SH-SY5Y (cell line): ENCODE measurements at regions not wholly inside any gene's neighbourhood (a gene's known extent, or its start where the extent isn't known, plus 50 kb on each side); places are given as distances from the start of the nearest gene placed in this dataset.

Experiments
- GATA2 ChIP-seq: IDR thresholded peaks from 2 replicates; pipeline ENCODE4 v1.6.1; 2011; ENCODE audit warnings: mild to moderate bottlenecking, low read depth, low read length
- GATA3 ChIP-seq: IDR thresholded peaks from 2 replicates; pipeline ENCODE4 v1.6.1; 2011; ENCODE audit warnings: low read depth, mild to moderate bottlenecking, low read length, moderate library complexity

DNA sequence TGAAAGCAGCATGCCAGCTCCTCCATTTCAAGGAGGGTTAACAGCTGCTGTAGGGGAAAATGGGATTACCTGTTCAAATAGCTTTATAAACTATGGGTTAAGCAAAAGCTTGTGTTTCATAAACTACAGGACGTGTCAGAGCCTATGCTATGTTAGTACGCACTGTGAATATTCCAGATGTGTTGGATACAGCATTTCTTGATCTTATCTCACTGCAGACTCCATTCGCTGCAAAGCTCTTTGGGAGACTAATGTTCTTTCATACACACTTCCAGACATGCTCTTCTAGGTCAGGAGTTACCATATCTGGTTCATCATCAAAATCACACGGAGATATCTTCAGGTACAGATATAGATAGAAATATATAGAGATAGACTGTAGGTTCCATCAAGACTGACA, 281.2 kb upstream of the FAM241A start:
- TF ChIP-seq GATA2 (no peak), GATA3 (no peak)

DNA sequence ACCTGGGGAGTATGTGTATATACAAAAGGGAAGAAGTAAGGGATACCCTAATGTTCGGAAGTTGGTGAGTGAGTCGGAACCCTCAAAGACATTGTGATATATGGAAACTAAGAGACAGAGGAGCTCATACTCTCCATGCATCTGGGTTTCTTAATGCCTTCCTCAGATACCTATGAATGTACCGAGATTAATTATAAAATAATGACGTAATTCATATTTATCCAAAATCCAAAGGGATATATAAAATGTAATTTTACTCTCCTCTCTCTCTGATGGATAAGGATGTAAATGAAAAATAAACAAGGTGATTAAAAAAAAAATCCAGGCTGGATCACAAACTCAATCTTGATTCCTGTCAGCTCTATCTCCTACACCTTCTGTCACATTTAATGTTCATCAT, 275.9 kb upstream of the FAM241A start:
- no peak for TF ChIP-seq GATA2
- no peak for TF ChIP-seq GATA3

- no peak for TF ChIP-seq GATA3
- TF ChIP-seq GATA2: no peak
Measured at GRCh38 chr4:111871802-111872201, 273.5 kb upstream of the FAM241A start.

- TF ChIP-seq GATA3 (no peak), GATA2 (no peak)
Measured at GRCh38 chr4:111873801-111874200, 271.5 kb upstream of the FAM241A start.

DNA sequence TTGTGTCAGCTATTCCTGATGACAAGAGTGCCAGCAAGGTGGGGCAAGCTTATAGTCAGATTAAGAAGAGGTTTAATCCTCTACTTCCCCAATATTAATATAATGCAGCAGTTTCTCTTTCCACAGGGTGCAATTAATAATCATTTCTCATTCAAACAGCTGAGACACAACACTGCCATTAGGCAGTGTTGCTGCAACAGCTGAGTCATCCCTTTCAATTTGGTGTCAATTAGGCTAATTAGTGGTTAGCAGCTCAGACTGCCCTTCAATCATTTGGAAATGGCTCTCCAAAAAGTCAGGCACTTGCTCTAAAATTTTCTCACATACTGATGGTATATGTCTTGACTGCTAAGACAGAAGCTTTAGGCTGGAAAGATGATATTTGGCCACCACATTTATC, 265.7 kb upstream of the FAM241A start:
- TF ChIP-seq GATA3 (no peak), GATA2 (no peak)

DNA sequence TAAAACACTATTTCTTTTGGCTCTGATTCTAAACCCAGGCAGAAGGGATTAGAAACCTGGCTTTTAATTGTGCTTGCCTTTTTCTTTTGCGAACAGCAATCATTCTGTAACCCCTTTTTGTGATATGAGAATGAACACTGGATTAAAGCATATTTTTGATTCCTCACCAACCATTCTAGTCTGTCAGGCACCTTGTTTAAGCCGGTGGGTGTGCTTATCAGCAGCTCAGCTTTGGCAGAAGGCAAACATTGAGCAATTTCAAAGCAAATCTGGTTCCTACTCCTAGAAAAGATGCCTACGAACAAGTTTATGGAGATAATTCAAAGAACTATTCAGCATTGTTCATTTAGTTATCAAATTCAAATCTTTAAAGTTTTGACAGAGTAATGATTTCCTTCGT, 265.1 kb upstream of the FAM241A start:
- TF ChIP-seq GATA2 (no peak), GATA3 (no peak)

- TF ChIP-seq GATA2 (no peak), GATA3 (no peak)
Measured at GRCh38 chr4:111883557-111883999, 261.7 kb upstream of the FAM241A start.

GRCh38 chr4:111890412-111890811, 254.8 kb upstream of the FAM241A start:
- TF ChIP-seq GATA3 (no peak), GATA2 (no peak)

GRCh38 chr4:111905511-111905910, 239.7 kb upstream of the FAM241A start:
- no peak for TF ChIP-seq GATA3
- no peak for TF ChIP-seq GATA2

DNA sequence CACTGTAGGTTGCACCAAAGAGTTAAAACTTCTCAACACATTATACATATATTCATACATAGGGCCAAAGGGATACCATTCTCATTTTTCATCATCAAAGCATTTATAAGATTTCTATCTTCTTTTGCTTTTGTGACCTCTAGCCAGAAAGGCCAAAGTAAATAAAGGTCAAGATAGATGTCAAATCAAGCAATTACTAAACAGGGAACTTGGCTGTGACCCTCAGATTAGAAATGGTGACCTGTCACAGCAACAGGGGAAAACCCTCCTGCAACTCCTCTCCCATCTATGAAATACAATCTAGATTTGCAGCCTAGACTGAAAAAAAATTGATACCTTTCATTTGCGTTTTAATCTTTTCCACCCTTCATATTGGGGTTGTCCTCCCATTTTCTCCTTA, 225.6 kb upstream of the FAM241A start:
- no peak for TF ChIP-seq GATA3
- TF ChIP-seq GATA2: no peak

- TF ChIP-seq GATA3 (no peak), GATA2 (no peak)
Measured at GRCh38 chr4:111921714-111922113, 223.5 kb upstream of the FAM241A start.

DNA sequence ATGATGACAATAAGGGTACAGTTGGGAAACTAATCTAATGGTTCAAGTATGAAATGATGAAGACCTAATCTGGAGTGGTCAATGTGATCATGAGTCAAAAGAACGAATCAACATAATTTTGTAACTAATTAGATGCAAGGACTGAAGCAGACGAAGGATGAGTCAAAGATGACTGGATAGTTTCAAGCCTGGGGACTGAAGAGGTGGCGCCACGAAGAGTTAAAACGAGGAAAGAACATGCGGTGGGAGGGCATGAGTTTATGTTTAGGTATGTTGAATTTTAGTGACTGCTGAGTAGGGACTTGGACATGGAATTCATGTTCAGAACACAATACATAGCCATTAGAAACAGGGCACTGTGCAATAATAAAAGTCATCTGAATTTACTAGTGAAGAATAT, 221.5 kb upstream of the FAM241A start:
- TF ChIP-seq GATA2: no peak
- no peak for TF ChIP-seq GATA3

GRCh38 chr4:111924696-111925095, 220.6 kb upstream of the FAM241A start:
- TF ChIP-seq GATA2 (no peak), GATA3 (no peak)

DNA sequence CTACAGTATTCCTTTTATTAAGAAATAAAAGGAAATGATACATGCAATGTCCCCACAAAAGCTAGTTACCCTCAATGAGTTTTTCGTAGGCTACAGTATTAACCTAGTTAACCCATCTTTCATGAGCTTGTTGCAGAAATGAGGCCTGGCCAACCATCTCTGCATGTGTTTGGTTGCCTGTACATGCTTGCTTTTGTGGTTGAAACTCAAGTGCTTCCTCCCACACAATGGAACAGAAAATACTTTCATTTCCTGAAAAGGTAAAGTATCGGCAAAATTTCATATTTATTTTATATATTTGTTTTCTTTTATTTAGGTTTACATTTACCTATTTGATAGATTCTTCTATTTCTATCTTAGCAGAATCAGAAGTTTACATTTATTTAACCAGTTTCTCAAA, 214.6 kb upstream of the FAM241A start:
- no peak for TF ChIP-seq GATA3
- TF ChIP-seq GATA2: no peak

DNA sequence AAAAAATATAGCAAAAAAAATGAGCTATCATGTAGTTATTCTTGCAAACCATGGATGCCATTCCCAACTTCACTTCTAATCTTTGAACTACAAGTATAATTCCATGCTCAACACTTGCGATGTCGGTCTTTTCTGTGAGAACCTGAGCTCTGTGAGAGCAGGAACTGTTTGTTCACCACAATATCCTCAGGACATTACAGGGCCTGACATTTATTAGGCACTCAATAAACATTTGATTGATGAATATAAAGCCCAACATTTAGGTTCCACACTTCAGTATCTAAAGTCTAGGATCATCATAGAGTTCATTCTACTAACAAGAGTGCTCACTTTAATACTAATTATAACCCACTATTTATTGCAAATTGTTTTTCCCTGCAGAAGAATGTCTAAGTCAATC, 211.6 kb upstream of the FAM241A start:
- TF ChIP-seq GATA2: no peak
- no peak for TF ChIP-seq GATA3

GRCh38 chr4:111934314-111934713, 210.9 kb upstream of the FAM241A start:
- TF ChIP-seq GATA3 (no peak), GATA2 (no peak)

DNA sequence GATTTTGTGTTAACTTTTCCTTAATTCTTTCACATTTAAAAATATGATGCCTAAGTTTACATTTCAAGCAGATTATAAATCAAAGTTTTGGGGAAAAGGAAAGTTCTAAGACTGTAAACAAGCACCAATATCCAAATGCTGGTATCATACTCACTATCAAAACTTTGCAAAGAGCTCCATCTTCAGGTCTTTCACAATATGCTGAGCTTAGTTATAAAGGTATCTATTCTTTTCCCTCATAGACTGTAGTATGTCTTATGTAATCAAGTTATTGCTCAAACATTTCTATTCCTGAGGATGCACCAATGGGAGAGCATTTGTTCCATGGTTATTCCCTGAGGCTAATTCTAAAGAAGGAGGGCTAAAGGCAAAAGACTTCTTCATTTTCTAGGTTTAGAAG, 207.9 kb upstream of the FAM241A start:
- TF ChIP-seq GATA3 (no peak), GATA2 (no peak)

DNA sequence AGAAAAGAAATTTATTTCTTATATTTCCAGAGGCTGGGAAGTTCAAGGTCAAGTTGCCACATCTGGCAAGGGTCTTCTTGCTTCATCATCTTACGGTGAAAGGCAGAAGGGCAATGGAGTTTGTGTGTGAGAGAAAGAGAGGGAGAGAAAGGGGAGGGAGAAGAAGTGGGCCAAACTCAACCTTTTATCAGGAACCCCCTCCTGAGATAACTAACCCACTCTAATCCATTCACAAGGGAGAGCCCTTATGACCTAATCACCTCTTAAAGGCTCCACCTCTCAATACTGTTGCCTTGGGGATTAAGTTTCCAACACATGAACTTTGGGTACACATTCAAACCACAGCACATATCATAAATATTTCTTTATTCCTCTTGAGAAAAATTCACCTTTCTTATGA, 203.3 kb upstream of the FAM241A start:
- TF ChIP-seq GATA2 (no peak), GATA3 (no peak)
